ENCODE measurements at regions not wholly inside any gene's neighbourhood (a gene's known extent, or its start where the extent isn't known, plus 50 kb on each side); places are given as distances from the start of the nearest gene placed in this dataset.

DNA sequence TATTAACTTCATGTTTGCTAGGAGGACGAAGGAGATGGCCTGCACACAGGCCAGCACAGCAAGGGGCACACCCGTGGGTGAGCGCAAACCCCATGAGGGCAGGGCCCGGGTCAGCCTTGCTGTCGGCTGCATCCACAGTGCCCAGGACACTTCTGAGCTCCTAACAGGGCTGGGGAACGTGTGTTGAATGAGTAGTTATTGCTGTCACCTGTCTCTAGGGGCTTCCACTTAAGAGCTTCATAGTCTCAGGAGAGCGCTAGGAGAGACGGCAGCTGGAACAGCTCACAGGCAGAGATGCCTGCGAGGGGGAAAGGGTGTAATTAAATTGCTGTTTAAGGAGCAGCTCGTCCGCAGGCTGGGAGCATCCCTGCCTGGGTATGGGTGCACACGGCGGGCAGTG, 91.4 kb upstream of the NEURL1B start:
- Histone ChIP-seq H4K20me1 (replicated peaks; ENCODE audit: insufficient read depth) (no peaks in the 10 kb centered on the region), H2AFZ (no peak overlapping the region), H3K27ac (ENCODE audit: low read depth) (no peak overlapping the region), H3K9me2 (ENCODE audit: insufficient read depth) (no peaks in the 10 kb centered on the region), H3K36me3 (ENCODE audit: insufficient read depth) (no peaks in the 10 kb centered on the region), H3K4me3 (no peak overlapping the region), H3K4me2 (no peak overlapping the region), H3F3A (replicated peaks; ENCODE audit: low read depth) (no peaks in the 10 kb centered on the region), H3K27me3 (ENCODE audit: insufficient read depth) (no peaks in the 10 kb centered on the region), H3K79me2 (replicated peaks; ENCODE audit: insufficient read depth) (no peaks in the 10 kb centered on the region), H3K4me1 (ENCODE audit: insufficient read depth) (no peaks in the 10 kb centered on the region)
- TF ChIP-seq EZH2 (IDR thresholded peaks at IDR 0.05; ENCODE audit: low read depth, unreplicated experiment) (no peak), POLR2AphosphoS5 (IDR thresholded peaks at IDR 0.05; ENCODE audit: low read depth) (no peak), ZNF114 (CRISPR knock-in tag; IDR thresholded peaks at IDR 0.05) (no peak), JUNB (IDR thresholded peaks at IDR 0.05; ENCODE audit: unreplicated experiment) (no peak), NANOG (IDR thresholded peaks at IDR 0.05; ENCODE audit: borderline replicate concordance) (no peak), ZNF331 (CRISPR knock-in tag; IDR thresholded peaks at IDR 0.05; ENCODE audit: low read depth) (no peak), CREB1 (CRISPR knock-in tag; IDR thresholded peaks at IDR 0.05; ENCODE audit: low read depth) (no peak), STAT1 (IDR thresholded peaks at IDR 0.05; ENCODE audit: unreplicated experiment) (no peak), EZH2phosphoT487 (IDR thresholded peaks at IDR 0.05; ENCODE audit: unreplicated experiment) (no peak)
- TF ChIP-seq, protein P1, sequence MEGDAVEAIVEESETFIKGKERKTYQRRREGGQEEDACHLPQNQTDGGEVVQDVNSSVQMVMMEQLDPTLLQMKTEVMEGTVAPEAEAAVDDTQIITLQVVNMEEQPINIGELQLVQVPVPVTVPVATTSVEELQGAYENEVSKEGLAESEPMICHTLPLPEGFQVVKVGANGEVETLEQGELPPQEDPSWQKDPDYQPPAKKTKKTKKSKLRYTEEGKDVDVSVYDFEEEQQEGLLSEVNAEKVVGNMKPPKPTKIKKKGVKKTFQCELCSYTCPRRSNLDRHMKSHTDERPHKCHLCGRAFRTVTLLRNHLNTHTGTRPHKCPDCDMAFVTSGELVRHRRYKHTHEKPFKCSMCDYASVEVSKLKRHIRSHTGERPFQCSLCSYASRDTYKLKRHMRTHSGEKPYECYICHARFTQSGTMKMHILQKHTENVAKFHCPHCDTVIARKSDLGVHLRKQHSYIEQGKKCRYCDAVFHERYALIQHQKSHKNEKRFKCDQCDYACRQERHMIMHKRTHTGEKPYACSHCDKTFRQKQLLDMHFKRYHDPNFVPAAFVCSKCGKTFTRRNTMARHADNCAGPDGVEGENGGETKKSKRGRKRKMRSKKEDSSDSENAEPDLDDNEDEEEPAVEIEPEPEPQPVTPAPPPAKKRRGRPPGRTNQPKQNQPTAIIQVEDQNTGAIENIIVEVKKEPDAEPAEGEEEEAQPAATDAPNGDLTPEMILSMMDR (conservative IDR thresholded peaks at IDR 0.05; ENCODE audit: low read depth in 2 of 2) = no peak
- TF ChIP-seq, protein P2, sequence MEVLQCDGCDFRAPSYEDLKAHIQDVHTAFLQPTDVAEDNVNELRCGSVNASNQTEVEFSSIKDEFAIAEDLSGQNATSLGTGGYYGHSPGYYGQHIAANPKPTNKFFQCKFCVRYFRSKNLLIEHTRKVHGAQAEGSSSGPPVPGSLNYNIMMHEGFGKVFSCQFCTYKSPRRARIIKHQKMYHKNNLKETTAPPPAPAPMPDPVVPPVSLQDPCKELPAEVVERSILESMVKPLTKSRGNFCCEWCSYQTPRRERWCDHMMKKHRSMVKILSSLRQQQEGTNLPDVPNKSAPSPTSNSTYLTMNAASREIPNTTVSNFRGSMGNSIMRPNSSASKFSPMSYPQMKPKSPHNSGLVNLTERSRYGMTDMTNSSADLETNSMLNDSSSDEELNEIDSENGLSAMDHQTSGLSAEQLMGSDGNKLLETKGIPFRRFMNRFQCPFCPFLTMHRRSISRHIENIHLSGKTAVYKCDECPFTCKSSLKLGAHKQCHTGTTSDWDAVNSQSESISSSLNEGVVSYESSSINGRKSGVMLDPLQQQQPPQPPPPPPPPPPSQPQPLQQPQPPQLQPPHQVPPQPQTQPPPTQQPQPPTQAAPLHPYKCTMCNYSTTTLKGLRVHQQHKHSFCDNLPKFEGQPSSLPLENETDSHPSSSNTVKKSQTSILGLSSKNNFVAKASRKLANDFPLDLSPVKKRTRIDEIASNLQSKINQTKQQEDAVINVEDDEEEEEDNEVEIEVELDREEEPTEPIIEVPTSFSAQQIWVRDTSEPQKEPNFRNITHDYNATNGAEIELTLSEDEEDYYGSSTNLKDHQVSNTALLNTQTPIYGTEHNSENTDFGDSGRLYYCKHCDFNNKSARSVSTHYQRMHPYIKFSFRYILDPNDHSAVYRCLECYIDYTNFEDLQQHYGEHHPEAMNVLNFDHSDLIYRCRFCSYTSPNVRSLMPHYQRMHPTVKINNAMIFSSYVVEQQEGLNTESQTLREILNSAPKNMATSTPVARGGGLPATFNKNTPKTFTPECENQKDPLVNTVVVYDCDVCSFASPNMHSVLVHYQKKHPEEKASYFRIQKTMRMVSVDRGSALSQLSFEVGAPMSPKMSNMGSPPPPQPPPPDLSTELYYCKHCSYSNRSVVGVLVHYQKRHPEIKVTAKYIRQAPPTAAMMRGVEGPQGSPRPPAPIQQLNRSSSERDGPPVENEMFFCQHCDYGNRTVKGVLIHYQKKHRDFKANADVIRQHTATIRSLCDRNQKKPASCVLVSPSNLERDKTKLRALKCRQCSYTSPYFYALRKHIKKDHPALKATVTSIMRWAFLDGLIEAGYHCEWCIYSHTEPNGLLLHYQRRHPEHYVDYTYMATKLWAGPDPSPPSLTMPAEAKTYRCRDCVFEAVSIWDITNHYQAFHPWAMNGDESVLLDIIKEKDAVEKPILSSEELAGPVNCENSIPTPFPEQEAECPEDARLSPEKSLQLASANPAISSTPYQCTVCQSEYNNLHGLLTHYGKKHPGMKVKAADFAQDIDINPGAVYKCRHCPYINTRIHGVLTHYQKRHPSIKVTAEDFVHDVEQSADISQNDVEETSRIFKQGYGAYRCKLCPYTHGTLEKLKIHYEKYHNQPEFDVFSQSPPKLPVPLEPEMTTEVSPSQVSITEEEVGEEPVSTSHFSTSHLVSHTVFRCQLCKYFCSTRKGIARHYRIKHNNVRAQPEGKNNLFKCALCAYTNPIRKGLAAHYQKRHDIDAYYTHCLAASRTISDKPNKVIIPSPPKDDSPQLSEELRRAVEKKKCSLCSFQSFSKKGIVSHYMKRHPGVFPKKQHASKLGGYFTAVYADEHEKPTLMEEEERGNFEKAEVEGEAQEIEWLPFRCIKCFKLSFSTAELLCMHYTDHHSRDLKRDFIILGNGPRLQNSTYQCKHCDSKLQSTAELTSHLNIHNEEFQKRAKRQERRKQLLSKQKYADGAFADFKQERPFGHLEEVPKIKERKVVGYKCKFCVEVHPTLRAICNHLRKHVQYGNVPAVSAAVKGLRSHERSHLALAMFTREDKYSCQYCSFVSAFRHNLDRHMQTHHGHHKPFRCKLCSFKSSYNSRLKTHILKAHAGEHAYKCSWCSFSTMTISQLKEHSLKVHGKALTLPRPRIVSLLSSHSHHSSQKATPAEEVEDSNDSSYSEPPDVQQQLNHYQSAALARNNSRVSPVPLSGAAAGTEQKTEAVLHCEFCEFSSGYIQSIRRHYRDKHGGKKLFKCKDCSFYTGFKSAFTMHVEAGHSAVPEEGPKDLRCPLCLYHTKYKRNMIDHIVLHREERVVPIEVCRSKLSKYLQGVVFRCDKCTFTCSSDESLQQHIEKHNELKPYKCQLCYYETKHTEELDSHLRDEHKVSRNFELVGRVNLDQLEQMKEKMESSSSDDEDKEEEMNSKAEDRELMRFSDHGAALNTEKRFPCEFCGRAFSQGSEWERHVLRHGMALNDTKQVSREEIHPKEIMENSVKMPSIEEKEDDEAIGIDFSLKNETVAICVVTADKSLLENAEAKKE (CRISPR knock-in tag; IDR thresholded peaks at IDR 0.05) = no peak
- TF ChIP-seq, protein P3, sequence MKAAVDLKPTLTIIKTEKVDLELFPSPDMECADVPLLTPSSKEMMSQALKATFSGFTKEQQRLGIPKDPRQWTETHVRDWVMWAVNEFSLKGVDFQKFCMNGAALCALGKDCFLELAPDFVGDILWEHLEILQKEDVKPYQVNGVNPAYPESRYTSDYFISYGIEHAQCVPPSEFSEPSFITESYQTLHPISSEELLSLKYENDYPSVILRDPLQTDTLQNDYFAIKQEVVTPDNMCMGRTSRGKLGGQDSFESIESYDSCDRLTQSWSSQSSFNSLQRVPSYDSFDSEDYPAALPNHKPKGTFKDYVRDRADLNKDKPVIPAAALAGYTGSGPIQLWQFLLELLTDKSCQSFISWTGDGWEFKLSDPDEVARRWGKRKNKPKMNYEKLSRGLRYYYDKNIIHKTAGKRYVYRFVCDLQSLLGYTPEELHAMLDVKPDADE (IDR thresholded peaks at IDR 0.05) = no peak
- TF ChIP-seq, protein P4, sequence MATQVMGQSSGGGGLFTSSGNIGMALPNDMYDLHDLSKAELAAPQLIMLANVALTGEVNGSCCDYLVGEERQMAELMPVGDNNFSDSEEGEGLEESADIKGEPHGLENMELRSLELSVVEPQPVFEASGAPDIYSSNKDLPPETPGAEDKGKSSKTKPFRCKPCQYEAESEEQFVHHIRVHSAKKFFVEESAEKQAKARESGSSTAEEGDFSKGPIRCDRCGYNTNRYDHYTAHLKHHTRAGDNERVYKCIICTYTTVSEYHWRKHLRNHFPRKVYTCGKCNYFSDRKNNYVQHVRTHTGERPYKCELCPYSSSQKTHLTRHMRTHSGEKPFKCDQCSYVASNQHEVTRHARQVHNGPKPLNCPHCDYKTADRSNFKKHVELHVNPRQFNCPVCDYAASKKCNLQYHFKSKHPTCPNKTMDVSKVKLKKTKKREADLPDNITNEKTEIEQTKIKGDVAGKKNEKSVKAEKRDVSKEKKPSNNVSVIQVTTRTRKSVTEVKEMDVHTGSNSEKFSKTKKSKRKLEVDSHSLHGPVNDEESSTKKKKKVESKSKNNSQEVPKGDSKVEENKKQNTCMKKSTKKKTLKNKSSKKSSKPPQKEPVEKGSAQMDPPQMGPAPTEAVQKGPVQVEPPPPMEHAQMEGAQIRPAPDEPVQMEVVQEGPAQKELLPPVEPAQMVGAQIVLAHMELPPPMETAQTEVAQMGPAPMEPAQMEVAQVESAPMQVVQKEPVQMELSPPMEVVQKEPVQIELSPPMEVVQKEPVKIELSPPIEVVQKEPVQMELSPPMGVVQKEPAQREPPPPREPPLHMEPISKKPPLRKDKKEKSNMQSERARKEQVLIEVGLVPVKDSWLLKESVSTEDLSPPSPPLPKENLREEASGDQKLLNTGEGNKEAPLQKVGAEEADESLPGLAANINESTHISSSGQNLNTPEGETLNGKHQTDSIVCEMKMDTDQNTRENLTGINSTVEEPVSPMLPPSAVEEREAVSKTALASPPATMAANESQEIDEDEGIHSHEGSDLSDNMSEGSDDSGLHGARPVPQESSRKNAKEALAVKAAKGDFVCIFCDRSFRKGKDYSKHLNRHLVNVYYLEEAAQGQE (IDR thresholded peaks at IDR 0.05; ENCODE audit: unreplicated experiment) = no peak
- ATAC-seq (peak; percentile 38), DNase-seq (ENCODE audit: low spot score) (no peak)
- H3K36me3 Mint-ChIP-seq (ENCODE audit: low read depth) = no peaks in the 10 kb centered on the region
- H3K27me3 Mint-ChIP-seq (ENCODE audit: insufficient read depth, low read depth, poor library complexity) = peaks cover 7% of the 10 kb centered on the region
- H3K9me3 Mint-ChIP-seq = no peaks in the 10 kb centered on the region
- H3K4me3 Mint-ChIP-seq = no peak overlapping the region
- no peak overlapping the region for H3K27ac Mint-ChIP-seq
- peaks cover 3% of the 10 kb centered on the region; the same call in 1 of the 3 replicates for H3K4me1 Mint-ChIP-seq
